PC-3 (cell line): ENCODE measurements at regions not wholly inside any gene's neighbourhood (a gene's known extent, or its start where the extent isn't known, plus 50 kb on each side); places are given as distances from the start of the nearest gene placed in this dataset.

Experiments
- ATAC-seq: fragments of 200-7000 bp; cut with Tn5 transposase; 2 replicates; pipeline ENCODE4 v1.9.1; 2020; ENCODE audit warnings: mild to moderate bottlenecking, moderate library complexity
- BruUV-seq: library from RNA; stranded (reverse); fragments of 400-500 nt; replicated peaks from 2 replicates; lab custom pipeline; 2021; lab: Mats Ljungman, UMichigan
- CTCF ChIA-PET: fragments of 300-600 bp; sonication (Branson Sonifier 250); formaldehyde crosslinking; loops from one replicate; lab custom pipeline; 2022; ENCODE audit warnings: antibody characterized with exemption; lab: Charles Lee
- POLR2A ChIA-PET: fragments of 300-600 bp; sonication (Branson Sonifier 250); formaldehyde crosslinking; loops from one replicate; lab custom pipeline; 2022; ENCODE audit warnings: antibody characterized with exemption; ENCODE audit not compliant: unreplicated experiment; lab: Charles Lee
- DNase-seq: peaks from one replicate; pipeline ENCODE4 v3.0.0-alpha.2; 2015
- H2AFZ ChIP-seq: fragments of 300-600 bp; sonication (generic); 2 replicates; pipeline ENCODE4 v1.6.0; 2016; ENCODE audit warnings: antibody characterized with exemption, low read length
- H3F3A ChIP-seq: fragments of 300-600 bp; sonication (generic); one replicate; pipeline ENCODE4 v1.6.0; 2017; ENCODE audit warnings: antibody characterized with exemption, low read length, control low read depth, mild to moderate bottlenecking; ENCODE audit not compliant: unreplicated experiment
- H3K27ac ChIP-seq: fragments of 300-600 bp; sonication (generic); 2 replicates; pipeline ENCODE4 v1.5.1; 2016; ENCODE audit warnings: mild to moderate bottlenecking, low read length
- H3K27me3 ChIP-seq: fragments of 300-600 bp; sonication (generic); 2 replicates; pipeline ENCODE4 v1.6.1; 2016; ENCODE audit warnings: low read length, mixed read lengths
- H3K36me3 ChIP-seq: fragments of 300-600 bp; sonication (generic); 2 replicates; pipeline ENCODE4 v1.6.1; 2016; ENCODE audit warnings: low read depth, mixed run types, low read length, mixed read lengths
- H3K4me1 ChIP-seq: fragments of 300-600 bp; sonication (generic); 2 replicates; pipeline ENCODE4 v1.5.1; 2016; ENCODE audit warnings: low read length; ENCODE audit not compliant: insufficient read depth
- H3K4me2 ChIP-seq: fragments of 300-600 bp; sonication (generic); 2 replicates; pipeline ENCODE4 v1.6.0; 2016; ENCODE audit warnings: low read length
- H3K4me3 ChIP-seq: fragments of 300-600 bp; sonication (generic); 2 replicates; pipeline ENCODE4 v1.5.1; 2016; ENCODE audit warnings: mild to moderate bottlenecking, low read length, mixed read lengths
- H3K79me2 ChIP-seq: fragments of 300-600 bp; sonication (generic); 2 replicates; pipeline ENCODE4 v1.6.1; 2017; ENCODE audit warnings: low read length, mixed read lengths
- H3K9ac ChIP-seq: fragments of 300-600 bp; sonication (generic); 2 replicates; pipeline ENCODE4 v1.6.0; 2016; ENCODE audit warnings: mild to moderate bottlenecking, low read length
- H3K9me2 ChIP-seq: fragments of 300-600 bp; sonication (generic); replicated peaks from 2 replicates; pipeline ENCODE4 v1.6.1; 2016; ENCODE audit warnings: mixed run types, low read length, mixed read lengths
- H3K9me3 ChIP-seq: fragments of 300-600 bp; sonication (generic); 2 replicates; pipeline ENCODE4 v1.6.1; 2016; ENCODE audit warnings: low read length, mixed read lengths
- H4K20me1 ChIP-seq: fragments of 300-600 bp; sonication (generic); 2 replicates; pipeline ENCODE4 v1.6.1; 2016; ENCODE audit warnings: low read length, mixed read lengths
- EZH2 ChIP-seq: fragments of 300-600 bp; sonication (generic); IDR thresholded peaks from one replicate; pipeline ENCODE4 v1.6.1; 2017; ENCODE audit warnings: antibody characterized with exemption, mild to moderate bottlenecking, low read length; ENCODE audit not compliant: unreplicated experiment
- EZH2phosphoT487 ChIP-seq: fragments of 300-600 bp; sonication (generic); IDR thresholded peaks from 2 replicates; pipeline ENCODE4 v1.6.1; 2018; ENCODE audit warnings: mild to moderate bottlenecking, antibody characterized with exemption, low read length, borderline replicate concordance
- intact Hi-C: fragments of 100-400 bp; cut with micrococcal nuclease; formaldehyde crosslinking; loops from 2 replicates; pipeline ENCODE4 v1.9.0; 2023
- TF ChIP-seq, protein P1 (sequence below): fragments of 300-600 bp; sonication (generic); conservative IDR thresholded peaks from 2 replicates; pipeline ENCODE4 v1.5.1; 2017; ENCODE audit warnings: antibody characterized with exemption, low read depth, mild to moderate bottlenecking, low read length

DNA sequence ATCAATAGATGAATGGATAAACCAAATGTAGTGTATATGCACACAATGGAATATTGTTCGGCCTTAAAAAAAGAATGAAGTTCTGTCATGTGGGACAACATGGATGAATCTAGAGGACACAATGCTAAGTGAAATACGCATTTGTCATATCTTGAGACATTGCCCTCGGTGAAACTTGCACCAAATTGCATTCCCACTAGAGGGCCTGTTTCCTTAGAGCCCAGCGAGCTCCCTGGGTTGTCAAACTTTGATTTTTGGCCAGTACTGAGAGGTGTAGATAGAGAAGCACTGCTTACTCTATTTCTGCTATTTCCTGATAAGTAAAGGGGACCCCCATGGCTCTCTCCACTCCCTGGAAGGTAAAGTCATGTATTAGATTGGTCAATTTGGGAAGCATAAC is 157.1 kb downstream of the GPAM start:
- ATAC-seq: no peak
- TF ChIP-seq EZH2 (no peak), EZH2phosphoT487 (no peak)
- TF ChIP-seq, protein P1, sequence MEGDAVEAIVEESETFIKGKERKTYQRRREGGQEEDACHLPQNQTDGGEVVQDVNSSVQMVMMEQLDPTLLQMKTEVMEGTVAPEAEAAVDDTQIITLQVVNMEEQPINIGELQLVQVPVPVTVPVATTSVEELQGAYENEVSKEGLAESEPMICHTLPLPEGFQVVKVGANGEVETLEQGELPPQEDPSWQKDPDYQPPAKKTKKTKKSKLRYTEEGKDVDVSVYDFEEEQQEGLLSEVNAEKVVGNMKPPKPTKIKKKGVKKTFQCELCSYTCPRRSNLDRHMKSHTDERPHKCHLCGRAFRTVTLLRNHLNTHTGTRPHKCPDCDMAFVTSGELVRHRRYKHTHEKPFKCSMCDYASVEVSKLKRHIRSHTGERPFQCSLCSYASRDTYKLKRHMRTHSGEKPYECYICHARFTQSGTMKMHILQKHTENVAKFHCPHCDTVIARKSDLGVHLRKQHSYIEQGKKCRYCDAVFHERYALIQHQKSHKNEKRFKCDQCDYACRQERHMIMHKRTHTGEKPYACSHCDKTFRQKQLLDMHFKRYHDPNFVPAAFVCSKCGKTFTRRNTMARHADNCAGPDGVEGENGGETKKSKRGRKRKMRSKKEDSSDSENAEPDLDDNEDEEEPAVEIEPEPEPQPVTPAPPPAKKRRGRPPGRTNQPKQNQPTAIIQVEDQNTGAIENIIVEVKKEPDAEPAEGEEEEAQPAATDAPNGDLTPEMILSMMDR: peak; percentile 47
- Histone ChIP-seq H4K20me1 (no peaks in the 10 kb centered on the region), H3K79me2 (no peaks in the 10 kb centered on the region), H3K4me1 (no peaks in the 10 kb centered on the region), H3K27ac (no peak overlapping the region), H3F3A (no peaks in the 10 kb centered on the region), H3K4me2 (no peak overlapping the region), H3K9me3 (peaks cover 5% of the 10 kb centered on the region; the same call in 1 of the 2 replicates), H3K36me3 (no peaks in the 10 kb centered on the region), H3K4me3 (no peak overlapping the region), H3K27me3 (no peaks in the 10 kb centered on the region), H2AFZ (no peak overlapping the region), H3K9ac (no peak overlapping the region), H3K9me2 (no peaks in the 10 kb centered on the region)
- ChIA-PET POLR2A (no interaction called here), CTCF (no interaction called here)
- intact Hi-C loops: no loop called here
- peak; percentile 19 for DNase-seq
- BruUV-seq: no TSS peak

DNA sequence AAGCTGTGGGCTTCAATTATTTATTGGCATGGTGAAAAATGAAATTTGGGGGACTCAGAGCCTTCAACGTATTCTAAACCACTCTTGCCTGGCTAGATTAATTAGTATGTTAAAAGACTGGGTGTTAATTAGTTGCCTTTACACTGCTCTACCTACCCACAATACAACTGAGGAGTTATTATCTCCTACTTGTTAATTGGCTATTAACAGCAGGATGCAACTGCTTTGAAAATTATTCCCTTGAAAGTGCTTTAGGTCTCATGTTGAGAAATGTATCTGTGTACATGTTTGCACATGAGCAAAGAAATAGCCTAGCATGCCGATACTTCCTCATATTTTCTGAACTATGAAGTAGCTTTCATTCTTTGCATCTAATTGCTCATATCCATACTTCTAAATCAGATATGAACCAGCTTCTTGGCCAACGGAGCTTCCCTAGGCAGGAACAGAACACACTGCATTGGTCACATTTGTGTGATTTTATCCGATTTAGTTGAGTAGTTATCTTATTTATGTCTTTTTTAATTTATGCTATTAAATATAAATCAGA is 155.8 kb downstream of the GPAM start:
- DNase-seq (no peak), ATAC-seq (no peak)
- Histone ChIP-seq H3K79me2 (no peaks in the 10 kb centered on the region), H3K9me2 (no peaks in the 10 kb centered on the region), H3K9ac (no peak overlapping the region), H3K36me3 (no peaks in the 10 kb centered on the region), H3K4me1 (no peaks in the 10 kb centered on the region), H3K27me3 (no peaks in the 10 kb centered on the region), H4K20me1 (no peaks in the 10 kb centered on the region), H3F3A (no peaks in the 10 kb centered on the region), H3K9me3 (peaks cover 5% of the 10 kb centered on the region; the same call in 1 of the 2 replicates), H3K27ac (no peak overlapping the region), H3K4me2 (no peak overlapping the region), H3K4me3 (no peak overlapping the region), H2AFZ (no peak overlapping the region)
- TF ChIP-seq, protein P1: no peak
- TF ChIP-seq EZH2 (no peak), EZH2phosphoT487 (no peak)
- intact Hi-C loops: no loop called here
- ChIA-PET POLR2A (no interaction called here), CTCF (no interaction called here)
- no TSS peak for BruUV-seq

GRCh38 chr10:112030431-112030830 is 153.1 kb downstream of the GPAM start:
- H3K4me3 ChIP-seq: no peak overlapping the region
- peaks cover 5% of the 10 kb centered on the region; the same call in 1 of the 2 replicates for H3K9me3 ChIP-seq
- no TSS peak for BruUV-seq
- H3F3A ChIP-seq: no peaks in the 10 kb centered on the region
- POLR2A ChIA-PET: no interaction called here
- no peak for TF ChIP-seq EZH2
- TF ChIP-seq EZH2phosphoT487: no peak
- TF ChIP-seq, protein P1: no peak
- no peaks in the 10 kb centered on the region for H3K79me2 ChIP-seq
- no peak overlapping the region for H3K27ac ChIP-seq
- no peak overlapping the region for H3K4me2 ChIP-seq
- H3K9ac ChIP-seq: no peak overlapping the region
- H3K4me1 ChIP-seq: no peaks in the 10 kb centered on the region
- intact Hi-C loops: no loop called here
- H3K36me3 ChIP-seq: no peaks in the 10 kb centered on the region
- CTCF ChIA-PET: no interaction called here
- H4K20me1 ChIP-seq: no peaks in the 10 kb centered on the region
- no peak overlapping the region for H2AFZ ChIP-seq
- H3K9me2 ChIP-seq: no peaks in the 10 kb centered on the region
- H3K27me3 ChIP-seq: no peaks in the 10 kb centered on the region
- DNase-seq: no peak
- ATAC-seq: no peak
